Anterior cingulate cortex (tissue), 58 donors: ENCODE measurements at regions not wholly inside any gene's neighbourhood (a gene's known extent, or its start where the extent isn't known, plus 50 kb on each side); places are given as distances from the start of the nearest gene placed in this dataset.

Experiments used
- DNase-seq, 58 donors: peaks; one replicate each; lab custom pipeline; 2025; lab: John Stamatoyannopoulos, UW

GRCh38 chrX:7307720-7308119 lies 159.8 kb upstream of the PUDP start:
- no peak for DNase-seq

DNA sequence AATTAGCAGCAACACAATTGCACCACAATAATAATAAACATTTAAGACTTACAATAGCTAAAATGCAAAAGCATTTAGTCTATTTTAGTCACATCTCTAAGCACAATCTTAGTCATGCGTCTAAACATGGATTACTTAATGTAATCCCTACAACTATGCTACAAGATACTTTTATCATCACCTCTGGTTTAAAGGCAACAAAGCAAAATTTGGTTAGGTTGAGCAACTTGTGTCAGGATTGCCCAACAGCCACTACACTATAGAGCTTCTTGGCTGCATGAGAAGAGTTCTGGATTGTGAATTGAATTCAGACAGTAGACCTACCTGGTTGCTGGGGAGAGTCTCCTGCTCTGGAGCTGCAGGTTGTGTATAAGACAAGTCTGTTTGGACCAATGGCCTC lies 146.5 kb upstream of the PUDP start:
- DNase-seq = no peak

DNA sequence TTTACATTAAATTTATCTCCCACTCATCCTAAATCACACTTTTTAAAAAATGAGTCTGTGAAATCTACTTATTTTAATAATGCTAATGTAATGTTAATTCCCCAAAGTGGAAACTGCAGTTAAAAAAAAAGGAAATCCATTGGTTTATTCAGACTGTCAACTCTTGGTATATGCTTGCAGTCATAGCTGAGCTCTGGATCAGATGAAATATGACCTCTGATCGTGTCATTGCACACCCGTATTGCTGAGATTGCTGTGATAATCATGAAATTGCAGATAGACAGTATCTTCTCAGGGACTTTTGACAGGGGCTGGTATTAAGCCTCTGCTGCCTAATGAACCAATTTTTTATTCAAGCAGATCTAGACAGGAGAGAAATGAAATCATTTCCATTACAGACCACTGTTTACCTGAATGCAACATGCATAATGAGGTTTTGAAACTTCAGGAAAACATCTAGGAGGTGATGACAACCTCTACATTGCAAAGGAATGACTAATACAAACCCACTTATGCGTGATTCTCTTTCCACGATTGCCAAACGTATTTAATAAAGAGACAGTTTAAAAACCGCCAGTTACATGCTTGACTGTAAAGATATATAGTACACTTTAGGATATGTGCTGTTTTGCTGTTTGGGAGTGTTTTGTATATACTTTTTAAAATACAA lies 138.3 kb upstream of the PUDP start:
- DNase-seq = no peak

GRCh38 chrX:7285765-7286164 lies 137.8 kb upstream of the PUDP start:
- no peak for DNase-seq

DNA sequence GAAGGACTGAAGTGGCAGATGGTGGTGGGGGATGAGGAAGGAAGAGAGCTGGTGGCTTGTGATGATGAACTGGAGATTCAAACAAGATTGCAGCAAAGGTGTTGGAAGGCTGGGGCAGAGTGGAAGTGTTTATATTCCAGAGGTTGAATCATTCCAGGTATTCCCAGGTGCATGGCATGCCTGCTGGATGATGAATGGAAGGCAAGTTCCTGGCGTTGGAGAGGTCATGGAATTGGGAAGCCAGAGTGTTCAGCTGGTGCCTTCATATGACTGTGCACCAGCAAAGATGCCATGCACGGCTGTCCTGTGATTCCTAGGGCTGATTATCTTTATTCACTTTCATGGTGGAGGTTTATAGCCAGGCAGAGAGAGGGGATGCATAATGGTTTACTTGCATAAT lies 135.8 kb upstream of the PUDP start:
- no peak for DNase-seq

DNA sequence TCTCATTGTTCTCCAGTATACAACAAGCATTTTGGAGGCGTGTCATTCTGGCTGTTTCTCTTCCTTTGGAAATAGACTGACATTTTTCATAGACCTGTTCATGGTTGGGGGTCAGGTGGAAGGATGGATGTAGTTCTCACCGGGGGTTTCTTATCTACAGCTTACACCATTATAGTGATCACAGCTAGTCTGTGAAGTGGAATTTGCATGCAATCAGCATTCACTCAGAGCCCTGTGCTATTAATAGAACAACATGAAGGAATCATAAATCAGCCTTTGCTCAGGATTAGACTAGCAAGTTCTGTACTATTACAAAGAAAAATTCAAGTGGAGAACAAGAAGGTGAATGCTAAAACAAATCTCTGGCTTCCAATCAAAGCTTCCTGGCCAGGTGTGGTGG lies 132.6 kb upstream of the PUDP start:
- no peak for DNase-seq

GRCh38 chrX:7272346-7272745 lies 124.4 kb upstream of the PUDP start:
- no peak for DNase-seq

DNA sequence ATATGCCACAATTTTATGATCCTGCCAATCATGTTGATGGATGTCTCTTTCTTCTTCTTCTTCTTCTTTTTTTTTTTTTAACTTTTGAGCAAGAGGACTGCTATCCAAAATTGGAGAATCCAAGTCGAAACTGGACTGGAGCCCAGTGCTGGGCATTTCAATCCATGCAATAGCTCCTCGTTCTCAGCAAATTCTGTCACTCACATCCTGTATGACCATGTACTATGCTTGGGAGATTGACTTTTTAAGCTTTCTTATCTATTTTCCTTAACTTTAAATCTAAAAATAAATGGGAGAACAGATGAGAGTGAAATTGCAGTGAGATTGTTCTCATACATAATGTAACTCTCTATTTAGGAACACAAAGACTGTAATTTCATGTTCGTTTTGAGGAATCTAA lies 123.0 kb upstream of the PUDP start:
- no peak for DNase-seq

- no peak for DNase-seq
Observed at GRCh38 chrX:7269991-7270390, 122.0 kb upstream of the PUDP start.

DNA sequence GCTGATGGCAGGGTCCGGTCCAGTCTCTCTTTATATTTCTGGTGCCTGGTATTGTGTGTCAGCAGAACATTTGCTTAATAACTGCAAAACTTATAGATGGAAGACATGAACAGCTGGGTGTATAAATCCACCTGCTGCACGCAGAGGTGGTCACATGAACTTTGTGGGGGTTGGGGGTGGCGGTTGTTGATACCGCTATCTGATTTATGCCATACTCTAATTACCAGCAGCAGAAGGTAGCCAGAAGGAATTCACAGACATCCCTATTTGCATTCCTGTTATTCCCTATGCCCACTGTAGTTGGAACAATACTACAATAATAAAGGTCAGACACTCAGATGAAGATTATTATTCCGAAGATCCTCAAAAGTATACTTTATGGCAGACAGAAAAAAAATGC lies 121.6 kb upstream of the PUDP start:
- no peak for DNase-seq

DNA sequence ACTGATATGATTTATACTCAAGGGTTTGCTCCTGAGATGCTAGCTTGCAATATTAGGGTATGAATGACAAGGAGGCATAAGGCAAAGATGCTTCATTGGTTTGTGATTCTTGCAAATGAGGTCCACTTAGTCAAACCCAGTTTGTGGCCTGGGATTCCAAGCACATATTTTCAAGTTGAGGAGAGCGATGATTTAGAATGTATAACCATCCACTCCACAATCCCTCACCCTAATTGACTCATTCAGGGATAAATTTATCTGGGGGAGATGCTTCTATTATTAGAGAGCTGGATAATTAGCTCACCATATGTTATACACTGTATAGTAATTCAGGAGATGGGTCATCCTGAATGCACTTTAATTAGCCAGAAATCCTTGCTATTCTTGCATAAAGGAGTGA lies 118.3 kb upstream of the PUDP start:
- no peak for DNase-seq

DNA sequence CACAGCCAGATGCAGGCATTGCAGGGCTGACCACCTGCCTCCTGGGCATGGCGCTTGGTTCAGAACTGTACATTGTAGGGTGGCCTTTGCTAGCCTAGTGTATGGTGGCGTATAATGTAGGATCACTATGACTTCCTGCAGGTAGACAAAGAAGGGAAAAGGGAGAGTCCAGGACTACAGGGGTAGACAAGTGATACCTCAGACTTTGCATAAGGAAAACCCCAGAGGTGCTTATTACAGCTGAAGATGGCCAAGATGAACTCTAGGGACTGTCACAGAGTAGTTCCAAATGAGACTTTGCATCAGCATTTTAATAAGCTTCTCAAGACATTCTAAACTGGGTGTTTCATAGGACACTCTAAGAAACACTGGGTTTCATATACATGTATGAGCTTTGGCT lies 116.4 kb upstream of the PUDP start:
- no peak for DNase-seq

DNA sequence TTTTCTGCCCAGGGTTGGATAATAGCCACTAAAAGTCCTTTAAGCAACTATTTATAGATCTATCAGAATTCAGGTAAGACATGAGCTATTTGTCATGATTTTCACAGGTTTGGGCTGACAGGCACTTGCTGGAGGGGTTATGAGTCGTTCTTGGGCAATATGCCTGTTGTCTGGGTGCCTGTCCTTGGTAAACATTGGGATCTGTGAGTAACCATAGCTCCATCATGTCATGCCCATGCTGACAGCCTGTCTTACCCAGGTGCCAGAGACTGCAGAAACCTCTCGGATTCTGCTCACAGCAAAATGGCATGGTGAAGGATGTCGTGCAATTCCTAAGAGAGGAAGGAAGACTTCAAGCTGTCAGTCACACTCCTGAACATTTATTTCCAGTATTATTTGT lies 116.0 kb upstream of the PUDP start:
- DNase-seq = no peak

DNA sequence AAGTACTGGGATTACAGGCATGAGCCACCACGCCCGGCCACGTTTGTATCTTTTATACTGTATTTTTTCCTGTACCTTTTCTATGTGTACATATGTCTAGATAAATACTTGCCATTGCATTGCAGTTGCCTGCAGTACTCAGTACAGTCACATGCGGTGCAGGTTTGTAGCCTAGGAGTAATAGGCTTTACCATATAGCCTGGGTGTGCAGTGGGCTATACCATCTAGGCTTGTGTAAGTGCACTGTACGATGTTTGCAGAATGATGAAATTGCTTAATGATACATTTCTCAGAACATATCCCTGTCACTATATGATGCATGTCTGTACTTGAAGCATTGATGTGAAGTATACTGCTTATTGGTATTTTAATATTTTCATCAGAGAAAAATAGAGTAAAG lies 115.4 kb upstream of the PUDP start:
- no peak for DNase-seq

DNA sequence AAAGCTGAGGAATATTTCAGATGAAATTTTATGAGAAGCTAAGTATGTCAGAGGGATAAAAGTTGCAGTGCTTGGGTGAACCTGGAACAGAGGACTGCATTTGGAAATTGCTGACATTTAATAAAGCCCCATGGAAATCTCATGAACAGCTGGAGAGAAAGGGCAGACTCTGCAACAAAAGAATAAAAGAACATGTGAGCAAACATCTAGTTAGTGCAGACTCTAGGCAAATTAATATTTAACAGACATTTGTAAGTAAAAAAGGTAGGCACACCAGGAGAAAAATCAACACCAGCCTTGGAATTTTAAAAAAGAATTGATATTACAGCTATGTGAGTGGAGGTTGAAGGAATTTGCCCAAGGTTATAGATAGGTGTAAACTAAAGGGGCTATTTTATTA lies 114.6 kb upstream of the PUDP start:
- no peak for DNase-seq

DNA sequence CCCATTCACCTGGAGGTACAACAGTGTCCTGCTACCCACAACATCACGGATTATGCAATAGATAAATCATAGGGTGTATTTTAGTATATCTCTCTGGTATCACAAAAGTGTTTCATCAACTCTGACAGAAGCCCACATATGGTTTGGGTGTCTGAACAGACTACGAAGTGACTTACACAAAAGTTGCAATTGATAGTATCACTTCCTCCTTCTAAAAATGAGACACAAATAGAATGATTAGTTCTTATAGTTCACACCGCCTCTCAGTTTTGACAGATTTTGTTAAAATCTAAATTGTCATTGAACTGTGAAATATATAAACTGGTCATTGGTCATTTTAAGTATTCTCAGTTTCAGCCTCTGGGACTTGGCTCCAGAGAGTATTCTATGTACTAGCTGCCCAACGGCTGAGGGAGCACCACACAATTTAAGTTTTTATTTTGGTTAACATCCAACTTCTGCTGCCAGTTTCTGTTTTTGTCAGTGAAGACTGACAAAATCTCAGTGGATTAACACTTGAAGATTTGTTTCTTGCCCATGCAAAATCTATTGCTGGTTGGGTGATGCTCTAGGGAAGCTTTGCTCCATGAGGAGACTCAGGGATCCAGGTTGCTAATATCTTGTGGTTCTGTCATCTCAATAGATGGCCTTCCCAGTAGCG lies 113.8 kb upstream of the PUDP start:
- no peak for DNase-seq

GRCh38 chrX:7254144-7254543 lies 106.2 kb upstream of the PUDP start:
- DNase-seq = no peak

- DNase-seq = no peak
Observed at GRCh38 chrX:7253565-7253964, 105.6 kb upstream of the PUDP start.

GRCh38 chrX:7252013-7252610 lies 104.2 kb upstream of the PUDP start:
- no peak for DNase-seq

DNA sequence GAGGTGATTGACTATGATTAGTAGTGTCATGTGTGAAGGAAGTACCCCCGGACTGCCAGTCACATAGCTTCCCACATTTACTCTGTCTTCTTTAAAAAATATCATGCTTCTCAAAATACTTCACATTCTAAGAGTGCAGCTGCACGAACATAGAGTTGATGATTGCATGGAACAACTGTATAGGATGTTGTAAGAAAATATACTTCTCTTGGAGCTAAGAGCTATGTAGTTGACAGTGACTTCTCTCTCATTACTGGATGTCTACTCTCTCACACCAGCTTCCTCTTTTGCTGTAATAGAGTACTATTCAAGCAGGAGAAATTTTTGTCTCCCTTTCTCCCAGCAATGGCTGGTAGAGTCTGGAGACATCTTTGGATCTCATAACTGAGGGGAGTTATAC lies 99.4 kb upstream of the PUDP start:
- DNase-seq = no peak

GRCh38 chrX:7244405-7244804 lies 96.5 kb upstream of the PUDP start:
- no peak for DNase-seq

- DNase-seq = no peak
Observed at GRCh38 chrX:7242613-7243012, 94.7 kb upstream of the PUDP start.
